K562 (cell line): ENCODE measurements at regions not wholly inside any gene's neighbourhood (a gene's known extent, or its start where the extent isn't known, plus 50 kb on each side); places are given as distances from the start of the nearest gene placed in this dataset.

Experiments used
- ATAC-seq: fragments of 200-7000 bp; cut with Tn5 transposase; 3 replicates; pipeline ENCODE4 v1.9.1; 2020; ENCODE audit warnings: moderate library complexity
- BruUV-seq: library from RNA; stranded (reverse); fragments of 400-500 nt; replicated peaks from 2 replicates; lab custom pipeline; 2021; lab: Mats Ljungman, UMichigan
- CTCF ChIA-PET: fragments of 300-600 bp; formaldehyde crosslinking; extraction: SDS; loops from one replicate; lab custom pipeline; 2021; ENCODE audit warnings: low intra/inter-chr PET ratio; lab: Yijun Ruan, JAX
- POLR2A ChIA-PET: fragments of 300-600, 350-650 bp; sonication (Branson Sonifier 250); formaldehyde crosslinking; extraction: SDS; loops from one replicate; lab custom pipeline; 2021; ENCODE audit warnings: antibody characterized with exemption, inconsistent platforms; lab: Yijun Ruan, JAX
- DNase-seq, 4 experiments: peaks; one replicate each; pipeline versions ENCODE4 v3.0.0 to v3.0.0-alpha.2; 2011 to 2018; ENCODE audit warnings: low spot score in 3 of 4, mixed read lengths in 3 of 4; ENCODE audit errors: extremely low read depth in 1 of 4
- FAIRE-seq: peaks from 2 replicates; lab custom pipeline; 2011; peaks lifted over from hg19 to GRCh38; lab: Jason Lieb, UNC
- H2AFZ ChIP-seq: 2 replicates; pipeline ENCODE4 v1.6.0; 2011; ENCODE audit warnings: low read depth, low read length, control low read depth, inconsistent platforms
- H3K27ac ChIP-seq: fragments of 200-600 bp; 3 replicates; pipeline ENCODE4 v1.8.0; 2011; ENCODE audit warnings: low read depth, mild to moderate bottlenecking, control low read depth, inconsistent platforms, low read length, moderate library complexity, mixed read lengths; ENCODE audit errors: extremely low read depth
- H3K27me3 ChIP-seq, 2 experiments: fragments of 300-600 bp in 1 of 2; 2 replicates in 1 of 2; 3 replicates in 1 of 2; pipeline versions ENCODE4 v1.6.0 to v1.8.0; 2011; ENCODE audit warnings: inconsistent platforms in 2 of 2, low read length in 2 of 2, mild to moderate bottlenecking in 1 of 2, mixed read lengths in 1 of 2, moderate library complexity in 1 of 2; ENCODE audit not compliant: control insufficient read depth in 2 of 2, insufficient read depth in 2 of 2
- H3K36me3 ChIP-seq: fragments of 300-600 bp; 3 replicates; pipeline ENCODE4 v1.8.0; 2011; ENCODE audit warnings: mild to moderate bottlenecking, low read length, inconsistent platforms; ENCODE audit not compliant: control insufficient read depth, insufficient read depth
- H3K4me1 ChIP-seq, 2 experiments: fragments of 200-600 bp in 1 of 2; replicated peaks in 1 of 2; 2 replicates in 1 of 2; 3 replicates in 1 of 2; pipeline versions ENCODE4 v1.5.1 to v1.8.0; 2011; ENCODE audit warnings: inconsistent platforms in 2 of 2, low read length in 2 of 2, mild to moderate bottlenecking in 1 of 2, mixed read lengths in 1 of 2, moderate library complexity in 1 of 2; ENCODE audit not compliant: control insufficient read depth in 2 of 2, insufficient read depth in 2 of 2
- H3K4me2 ChIP-seq: 2 replicates; pipeline ENCODE4 v1.6.1; 2011; ENCODE audit warnings: low read length, control low read depth, inconsistent platforms, mixed read lengths; ENCODE audit not compliant: insufficient read depth
- H3K4me3 ChIP-seq: fragments of 200-600 bp; sonication (generic), shearing (Covaris generic); 2 replicates; pipeline ENCODE4 v1.5.1; 2016; ENCODE audit warnings: control low read depth, inconsistent platforms
- H3K79me2 ChIP-seq: fragments of 200-600 bp; 3 replicates; pipeline ENCODE4 v1.8.0; 2011; ENCODE audit warnings: low read length, inconsistent platforms; ENCODE audit not compliant: control insufficient read depth, insufficient read depth
- H3K9ac ChIP-seq, 2 experiments: 2 replicates each; pipeline versions ENCODE4 v1.6.0 to v1.6.1; 2011; ENCODE audit warnings: low read depth in 2 of 2, low read length in 2 of 2, control low read depth in 1 of 2, inconsistent platforms in 1 of 2, mild to moderate bottlenecking in 1 of 2, mixed read lengths in 1 of 2; ENCODE audit not compliant: insufficient read depth in 1 of 2
- H3K9me1 ChIP-seq: one replicate; pipeline ENCODE4 v1.6.0; 2011; ENCODE audit warnings: inconsistent platforms, mild to moderate bottlenecking, low read length, moderate library complexity; ENCODE audit not compliant: control insufficient read depth, insufficient read depth
- H3K9me3 ChIP-seq: replicated peaks from 2 replicates; pipeline ENCODE4 v1.5.1; 2011; ENCODE audit warnings: low read depth, low read length, inconsistent platforms; ENCODE audit not compliant: control insufficient read depth, insufficient read depth
- H4K20me1 ChIP-seq: replicated peaks from 2 replicates; pipeline ENCODE4 v1.6.1; 2011; ENCODE audit warnings: low read length, inconsistent platforms, mixed read lengths; ENCODE audit not compliant: control insufficient read depth, insufficient read depth
- ARHGAP35 ChIP-seq: fragments of 450-650 bp; IDR thresholded peaks from 2 replicates; pipeline ENCODE4 v1.6.1; 2018; ENCODE audit not compliant: partially characterized antibody
- CBX3 ChIP-seq, 2 experiments: IDR thresholded peaks; 1 replicate in 1 of 2; 2 replicates in 1 of 2; pipeline ENCODE4 v1.6.1; 2012; ENCODE audit warnings: inconsistent platforms in 2 of 2, low read length in 2 of 2, borderline replicate concordance in 1 of 2, control low read depth in 1 of 2
- HSF4 ChIP-seq: fragments of 250-450 bp; sonication (Bioruptor Pico); IDR thresholded peaks from 2 replicates; pipeline ENCODE4 v2.1.2; 2022; ENCODE audit warnings: mild to moderate bottlenecking, moderate library complexity, borderline replicate concordance
- NFIX ChIP-seq: fragments of 250-450 bp; sonication (Bioruptor Pico); IDR thresholded peaks from 2 replicates; pipeline ENCODE4 v1.4.0; 2020; ENCODE audit warnings: low read depth, mild to moderate bottlenecking, moderate library complexity
- PYGO2 ChIP-seq: fragments of 450-650 bp; IDR thresholded peaks from 2 replicates; pipeline ENCODE4 v1.6.1; 2016; ENCODE audit warnings: mild to moderate bottlenecking, missing genetic modification characterization, moderate library complexity, missing compliant biosample characterization
- TAF7 ChIP-seq: fragments of 450-650 bp; IDR thresholded peaks from 2 replicates; pipeline ENCODE4 v1.6.1; 2016; ENCODE audit warnings: missing genetic modification characterization, missing compliant biosample characterization
- ZKSCAN1 ChIP-seq: fragments of 150-350 bp; IDR thresholded peaks from 2 replicates; pipeline ENCODE4 v1.6.1; 2016; ENCODE audit warnings: low read depth, low read length
- WGBS: fragments of 100-300 bp; shearing (Covaris generic); methylation state at CpG from one replicate; pipeline ENCODE4 v1.1.6; 2016; ENCODE audit warnings: low coverage, mixed read lengths; ENCODE audit not compliant: insufficient coverage; ENCODE audit errors: missing lambda C conversion rate; 5-methylcytosine and 5-hydroxymethylcytosine counted together
- in situ Hi-C: fragments of 300-500 bp; cut with MboI; formaldehyde crosslinking; loops from 4 replicates; pipeline ENCODE4 v1.15.0; 2018; ENCODE audit warnings: inconsistent platforms, mixed read lengths
- intact Hi-C: fragments of 100-400 bp; cut with micrococcal nuclease; formaldehyde crosslinking; loops from 2 replicates; pipeline ENCODE4 v1.14.2; 2022
- TF ChIP-seq, protein P1 (sequence below): fragments of 250-450 bp; sonication (Bioruptor Pico); IDR thresholded peaks from 2 replicates; pipeline ENCODE4 v1.5.0; 2020; ENCODE audit warnings: mild to moderate bottlenecking
- TF ChIP-seq, protein P2 (sequence below): sonication (generic); formaldehyde crosslinking; IDR thresholded peaks from 2 replicates; pipeline ENCODE4 v1.8.0; 2022; ENCODE audit warnings: missing genetic modification reagents, mild to moderate bottlenecking, moderate library complexity, borderline replicate concordance
- TF ChIP-seq, protein P3 (sequence below): fragments of 450-650 bp; IDR thresholded peaks from 2 replicates; pipeline ENCODE4 v1.6.1; 2017; ENCODE audit warnings: mild to moderate bottlenecking, moderate library complexity

DNA sequence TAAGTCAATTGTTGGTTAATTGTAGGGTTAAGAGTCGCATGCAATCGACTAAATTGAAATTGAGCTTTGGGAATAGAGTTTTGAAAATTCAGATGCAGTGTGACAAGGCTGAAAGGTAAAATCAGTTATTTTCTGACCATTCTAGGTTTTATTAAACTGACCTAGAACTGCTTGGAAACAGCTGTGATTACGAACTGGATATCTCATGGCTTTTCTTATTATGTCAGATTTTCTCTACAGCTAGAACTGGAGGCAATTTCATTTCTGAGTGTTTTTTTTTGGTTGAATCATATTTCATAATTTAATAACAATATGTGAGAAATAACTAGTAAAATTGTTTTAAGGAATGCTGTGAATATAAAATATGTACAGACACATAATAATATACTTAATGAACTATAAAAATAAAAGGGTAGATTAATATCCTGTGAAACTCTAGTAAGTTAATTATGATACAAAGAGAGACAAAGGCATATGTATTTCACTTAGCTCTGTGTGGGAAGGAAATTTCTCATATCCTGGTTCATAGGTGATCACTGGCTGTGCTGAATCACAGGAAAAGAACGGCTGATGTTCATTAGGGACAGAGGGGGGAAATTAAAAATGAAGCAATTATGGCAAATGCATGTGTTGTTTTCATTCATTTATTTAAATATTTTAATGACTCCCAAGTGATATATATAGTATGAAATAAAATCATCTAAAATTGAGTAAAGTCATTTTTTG, 403.2 kb downstream of the ZIC1 start:
- no peak for FAIRE-seq
- 4% methylated on average over 4 of the region's 4 CpGs for whole genome bisulfite sequencing

More for the DNA sequence above, 403.2 kb downstream of the ZIC1 start:
- Histone ChIP-seq H3K79me2 (no peaks in the 10 kb centered on the region), H3K36me3 (no peaks in the 10 kb centered on the region), H2AFZ (no peak overlapping the region), H4K20me1 (no peaks in the 10 kb centered on the region), H3K4me2 (no peak overlapping the region), H3K9ac (no peak overlapping the region), H3K4me3 (no peak overlapping the region), H3K27ac (no peak overlapping the region), H3K9me1 (no peaks in the 10 kb centered on the region), H3K27me3 (no peaks in the 10 kb centered on the region), H3K4me1 (no peaks in the 10 kb centered on the region), H3K9me3 (peaks cover 2% of the 10 kb centered on the region; the same call in 1 of the 2 replicates)
- no TSS peak for BruUV-seq
- DNase-seq (no peak), ATAC-seq (no peak)
- ChIA-PET POLR2A (no interaction called here), CTCF (no interaction called here)
- TF ChIP-seq ZKSCAN1 (no peak), NFIX (CRISPR knock-in tag) (no peak), CBX3 (IDR thresholded peaks at IDR 0.05; ENCODE audit: borderline replicate concordance in 1 of 2, low read length in 2 of 2) (no peak), PYGO2 (no peak), ARHGAP35 (no peak), HSF4 (no peak), TAF7 (tag) (no peak)
- TF ChIP-seq, protein P1, sequence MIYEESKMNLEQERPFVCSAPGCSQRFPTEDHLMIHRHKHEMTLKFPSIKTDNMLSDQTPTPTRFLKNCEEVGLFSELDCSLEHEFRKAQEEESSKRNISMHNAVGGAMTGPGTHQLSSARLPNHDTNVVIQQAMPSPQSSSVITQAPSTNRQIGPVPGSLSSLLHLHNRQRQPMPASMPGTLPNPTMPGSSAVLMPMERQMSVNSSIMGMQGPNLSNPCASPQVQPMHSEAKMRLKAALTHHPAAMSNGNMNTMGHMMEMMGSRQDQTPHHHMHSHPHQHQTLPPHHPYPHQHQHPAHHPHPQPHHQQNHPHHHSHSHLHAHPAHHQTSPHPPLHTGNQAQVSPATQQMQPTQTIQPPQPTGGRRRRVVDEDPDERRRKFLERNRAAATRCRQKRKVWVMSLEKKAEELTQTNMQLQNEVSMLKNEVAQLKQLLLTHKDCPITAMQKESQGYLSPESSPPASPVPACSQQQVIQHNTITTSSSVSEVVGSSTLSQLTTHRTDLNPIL (CRISPR knock-in tag): no peak
- TF ChIP-seq, protein P2, sequence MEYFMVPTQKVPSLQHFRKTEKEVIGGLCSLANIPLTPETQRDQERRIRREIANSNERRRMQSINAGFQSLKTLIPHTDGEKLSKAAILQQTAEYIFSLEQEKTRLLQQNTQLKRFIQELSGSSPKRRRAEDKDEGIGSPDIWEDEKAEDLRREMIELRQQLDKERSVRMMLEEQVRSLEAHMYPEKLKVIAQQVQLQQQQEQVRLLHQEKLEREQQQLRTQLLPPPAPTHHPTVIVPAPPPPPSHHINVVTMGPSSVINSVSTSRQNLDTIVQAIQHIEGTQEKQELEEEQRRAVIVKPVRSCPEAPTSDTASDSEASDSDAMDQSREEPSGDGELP (CRISPR knock-in tag): no peak
- TF ChIP-seq, protein P3, sequence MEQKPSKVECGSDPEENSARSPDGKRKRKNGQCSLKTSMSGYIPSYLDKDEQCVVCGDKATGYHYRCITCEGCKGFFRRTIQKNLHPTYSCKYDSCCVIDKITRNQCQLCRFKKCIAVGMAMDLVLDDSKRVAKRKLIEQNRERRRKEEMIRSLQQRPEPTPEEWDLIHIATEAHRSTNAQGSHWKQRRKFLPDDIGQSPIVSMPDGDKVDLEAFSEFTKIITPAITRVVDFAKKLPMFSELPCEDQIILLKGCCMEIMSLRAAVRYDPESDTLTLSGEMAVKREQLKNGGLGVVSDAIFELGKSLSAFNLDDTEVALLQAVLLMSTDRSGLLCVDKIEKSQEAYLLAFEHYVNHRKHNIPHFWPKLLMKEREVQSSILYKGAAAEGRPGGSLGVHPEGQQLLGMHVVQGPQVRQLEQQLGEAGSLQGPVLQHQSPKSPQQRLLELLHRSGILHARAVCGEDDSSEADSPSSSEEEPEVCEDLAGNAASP: no peak
- intact Hi-C loops: no loop called here
- in situ Hi-C loops: no loop called here
